Breast epithelium (tissue), 3 donors: ENCODE measurements at regions not wholly inside any gene's neighbourhood (a gene's known extent, or its start where the extent isn't known, plus 50 kb on each side); places are given as distances from the start of the nearest gene placed in this dataset.

ENCODE experiments used
- CTCF ChIP-seq, 3 donors: fragments of 450-650 bp; IDR thresholded peaks; one replicate each; pipeline ENCODE4 v1.5.1; 2016 to 2017; ENCODE audit warnings: antibody characterized with exemption in 3 of 3, mild to moderate bottlenecking in 3 of 3, moderate library complexity in 3 of 3
- POLR2A ChIP-seq: fragments of 450-650 bp; IDR thresholded peaks from one replicate; pipeline ENCODE4 v1.6.1; 2016; ENCODE audit warnings: antibody characterized with exemption, mild to moderate bottlenecking, moderate library complexity
- POLR2AphosphoS5 ChIP-seq, 3 donors: sonication (generic); formaldehyde crosslinking; IDR thresholded peaks; one replicate each; pipeline ENCODE4 v1.6.1; 2017; ENCODE audit warnings: antibody characterized with exemption in 3 of 3

GRCh38 chr1:34341896-34342295 is 165.2 kb downstream of the C1orf94 start:
- no peak for TF ChIP-seq CTCF (IDR thresholded peaks at IDR 0.05)
- TF ChIP-seq POLR2A, result no peak
- TF ChIP-seq POLR2AphosphoS5 (IDR thresholded peaks at IDR 0.05), result no peak
